ENCODE measurements at regions not wholly inside any gene's neighbourhood (a gene's known extent, or its start where the extent isn't known, plus 50 kb on each side); places are given as distances from the start of the nearest gene placed in this dataset.

- DNase-seq, result no peak
Measured at GRCh38 chr6:14676064-14676463, 558.5 kb downstream of the CD83 start.

DNA sequence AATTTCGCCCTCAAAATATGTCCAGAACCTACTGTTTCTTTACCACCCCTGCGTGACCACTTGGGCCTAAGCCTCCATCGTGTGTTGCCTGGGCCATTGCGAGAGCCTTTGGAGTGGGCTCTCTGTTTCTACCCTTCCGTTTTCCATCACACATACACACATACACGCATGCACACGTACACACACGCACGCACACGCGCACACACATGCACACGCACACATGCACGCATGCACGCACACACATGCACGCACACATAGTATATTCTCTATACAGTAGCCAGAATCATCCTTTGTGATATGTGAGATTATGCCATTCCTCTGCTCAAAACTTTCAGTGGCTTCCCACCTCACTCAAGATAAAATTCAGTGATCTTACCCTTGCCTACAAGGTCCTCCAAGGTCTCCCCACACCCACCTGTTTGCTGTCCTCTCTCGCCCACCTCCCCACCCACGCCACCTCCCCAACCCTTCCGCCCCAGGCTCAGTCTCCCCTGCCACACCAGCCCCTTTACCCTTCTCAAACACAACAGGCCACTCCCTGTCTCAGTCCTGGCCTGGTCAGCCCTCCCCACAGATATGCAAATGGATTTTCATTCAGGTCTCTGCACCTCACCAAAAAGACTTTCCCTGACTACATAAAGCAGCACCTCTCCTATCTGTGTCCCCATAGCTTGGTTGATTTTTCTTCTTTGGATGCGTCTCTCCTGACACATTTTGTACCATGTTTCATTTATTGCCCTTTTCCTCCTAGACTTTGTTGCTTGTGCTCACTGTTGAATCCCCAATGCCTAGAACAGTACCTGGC is 559.6 kb downstream of the CD83 start:
- DNase-seq, result no peak

DNA sequence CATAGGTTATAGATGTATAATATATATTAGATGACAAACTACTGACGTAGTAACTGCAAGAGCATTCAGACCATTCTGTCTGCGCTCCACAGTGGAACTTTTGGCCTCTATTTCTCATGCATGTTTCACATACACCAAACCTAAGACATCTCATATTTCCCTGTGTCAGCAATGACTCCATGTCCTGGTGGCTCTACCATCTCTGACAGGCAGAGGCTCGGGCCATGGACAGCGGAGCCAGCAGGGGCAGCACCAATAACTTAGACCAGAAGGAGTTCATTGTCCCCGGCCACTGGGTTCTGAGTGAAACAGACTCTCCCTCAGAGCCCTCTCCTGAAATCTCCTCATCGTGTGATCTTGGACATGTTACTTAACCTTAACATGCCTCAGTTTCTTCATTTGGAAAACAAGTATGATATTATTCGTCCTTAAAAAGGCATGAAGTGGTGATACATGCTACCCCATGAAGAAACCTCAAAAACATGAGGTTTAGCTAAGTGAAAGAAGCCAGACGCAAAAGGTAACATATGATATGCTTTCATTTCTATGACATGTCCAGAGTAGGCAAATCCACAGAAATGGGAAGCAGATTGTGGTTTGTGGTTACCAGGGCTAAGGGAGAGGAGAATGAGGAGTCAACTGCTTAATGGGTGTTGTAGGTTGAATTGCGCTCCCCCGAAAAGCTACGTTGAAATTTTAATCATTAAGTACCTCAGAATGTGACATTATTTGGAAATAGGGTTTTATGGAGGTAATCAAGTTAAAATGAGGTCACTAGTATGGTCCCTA is 564.0 kb upstream of the JARID2 start:
- DNase-seq, result no peak

GRCh38 chr6:14682812-14683211 is 563.1 kb upstream of the JARID2 start:
- no peak for DNase-seq

- no peak for DNase-seq
Measured at GRCh38 chr6:14689639-14690038, 556.2 kb upstream of the JARID2 start.

DNA sequence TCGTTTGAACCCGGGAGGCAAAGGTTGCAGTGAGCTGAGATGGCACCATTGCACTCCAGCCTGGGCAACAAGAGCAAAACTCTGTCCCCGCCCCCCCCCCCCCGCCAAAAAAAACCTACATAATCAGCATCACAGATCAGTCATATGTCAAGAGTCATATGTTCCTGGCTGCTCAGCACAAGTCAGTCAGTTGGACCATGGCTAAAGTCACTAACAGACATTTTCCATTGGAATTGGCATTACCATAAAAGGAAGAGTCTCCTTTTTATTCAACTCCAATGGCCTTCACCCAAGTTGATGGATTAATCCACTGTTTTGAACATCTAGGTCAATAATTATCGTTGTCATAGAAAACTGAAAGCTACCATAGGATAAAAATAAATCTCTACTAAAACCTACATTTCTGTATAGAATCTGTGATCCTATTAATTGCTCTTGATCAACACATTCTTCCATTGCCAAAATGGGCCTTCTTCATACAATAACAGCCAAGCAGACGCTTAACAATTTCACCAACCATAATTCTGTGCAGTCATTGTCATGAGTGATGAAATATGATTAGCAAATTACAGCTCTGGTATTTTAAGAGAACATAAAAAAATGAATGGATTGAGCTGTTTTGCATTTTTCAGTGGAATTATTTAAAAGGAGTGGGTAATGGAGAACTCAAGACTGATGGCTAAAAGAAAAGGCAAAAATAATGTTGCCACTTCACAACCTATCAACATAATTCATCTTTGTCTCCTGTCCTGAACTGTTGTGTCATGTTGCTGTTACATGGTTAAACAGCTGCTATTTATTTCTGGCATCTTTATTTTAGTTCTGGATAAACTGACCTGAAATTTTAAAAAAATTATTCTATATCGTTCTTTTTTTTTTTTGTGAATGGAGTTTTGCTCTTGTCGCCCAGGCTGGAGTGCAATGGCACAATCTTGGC is 555.5 kb upstream of the JARID2 start:
- no peak for DNase-seq

DNA sequence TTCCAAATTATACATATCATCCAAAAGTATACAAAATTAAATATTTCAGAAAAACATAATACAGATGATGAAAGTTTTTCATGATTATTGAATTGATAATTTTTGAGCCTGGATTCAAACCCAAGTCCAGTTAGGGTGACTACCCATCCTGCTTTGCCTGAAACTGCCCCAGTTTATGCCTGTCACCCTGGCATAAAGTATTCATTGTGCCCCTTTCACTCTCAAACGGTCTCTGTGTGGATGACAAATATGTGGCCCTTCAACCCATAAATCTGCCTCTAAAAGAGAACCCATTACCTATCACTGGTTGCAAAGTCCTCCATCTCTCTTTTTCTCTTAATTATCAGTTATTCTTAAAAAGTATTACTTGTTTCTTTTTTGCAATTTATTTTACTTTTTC is 553.7 kb upstream of the JARID2 start:
- no peak for DNase-seq

GRCh38 chr6:14693301-14694192 is 552.3 kb upstream of the JARID2 start:
- DNase-seq, result no peak

GRCh38 chr6:14694308-14694707 is 551.6 kb upstream of the JARID2 start:
- no peak for DNase-seq

GRCh38 chr6:14695579-14695978 is 550.3 kb upstream of the JARID2 start:
- no peak for DNase-seq

- DNase-seq, result no peak
Measured at GRCh38 chr6:14696367-14696766, 549.5 kb upstream of the JARID2 start.

DNA sequence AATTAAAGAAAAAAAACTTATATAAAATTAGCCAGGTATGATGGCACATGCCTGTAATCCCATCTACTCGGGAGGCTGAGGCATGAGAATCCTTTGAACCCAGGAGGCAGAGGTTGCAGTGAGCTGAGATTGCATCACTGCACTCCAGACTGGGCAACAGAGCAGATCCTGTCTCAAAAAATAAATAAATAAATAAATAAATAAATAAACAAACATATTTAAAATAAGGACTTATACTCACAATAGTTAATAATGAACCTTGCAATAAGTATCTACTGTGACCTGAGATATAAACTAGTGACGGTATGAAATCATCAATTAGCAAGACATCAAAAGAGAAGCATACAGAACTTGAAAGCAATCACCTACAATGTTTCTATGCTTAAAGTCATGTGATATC is 548.4 kb upstream of the JARID2 start:
- DNase-seq, result no peak

GRCh38 chr6:14699803-14700601 is 545.9 kb upstream of the JARID2 start:
- no peak for DNase-seq

DNA sequence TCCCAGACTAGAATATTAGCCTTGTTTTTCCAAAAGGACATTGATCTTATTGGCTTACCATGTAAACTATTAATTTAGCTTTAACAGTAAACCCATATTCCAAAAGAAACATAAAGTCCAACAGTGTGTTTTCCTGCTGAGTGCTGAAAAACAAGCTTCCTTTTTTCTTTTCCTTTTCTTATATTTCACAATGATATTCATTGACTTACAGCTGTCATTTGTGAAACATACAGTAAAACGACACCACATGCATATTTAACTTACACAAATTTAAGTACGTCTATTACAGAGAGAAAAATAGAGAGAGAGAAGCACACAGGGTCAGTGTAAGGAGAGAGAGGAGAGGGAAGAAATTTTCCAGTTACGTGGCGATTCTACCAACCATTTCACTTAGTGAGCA is 543.9 kb upstream of the JARID2 start:
- no peak for DNase-seq

DNA sequence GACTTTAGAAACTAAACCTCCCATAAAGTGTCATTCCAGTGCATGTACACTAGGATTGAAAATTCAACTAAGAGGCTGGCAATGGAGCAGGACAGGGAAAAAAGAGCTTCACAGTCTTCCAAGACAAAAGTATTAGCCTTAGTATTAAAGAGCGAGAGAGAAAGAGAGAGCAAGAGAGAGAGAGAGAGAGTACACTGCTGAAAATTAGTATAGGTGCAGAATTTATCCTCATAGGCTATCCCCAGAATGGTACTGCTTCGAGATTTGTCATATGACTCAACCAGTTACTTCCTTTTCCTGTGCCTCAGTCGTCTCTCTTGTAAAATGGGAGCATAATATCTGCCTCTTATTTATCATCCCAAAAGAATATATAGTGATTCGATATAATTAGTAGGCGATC is 543.2 kb upstream of the JARID2 start:
- no peak for DNase-seq

GRCh38 chr6:14703586-14703985 is 542.3 kb upstream of the JARID2 start:
- no peak for DNase-seq

DNA sequence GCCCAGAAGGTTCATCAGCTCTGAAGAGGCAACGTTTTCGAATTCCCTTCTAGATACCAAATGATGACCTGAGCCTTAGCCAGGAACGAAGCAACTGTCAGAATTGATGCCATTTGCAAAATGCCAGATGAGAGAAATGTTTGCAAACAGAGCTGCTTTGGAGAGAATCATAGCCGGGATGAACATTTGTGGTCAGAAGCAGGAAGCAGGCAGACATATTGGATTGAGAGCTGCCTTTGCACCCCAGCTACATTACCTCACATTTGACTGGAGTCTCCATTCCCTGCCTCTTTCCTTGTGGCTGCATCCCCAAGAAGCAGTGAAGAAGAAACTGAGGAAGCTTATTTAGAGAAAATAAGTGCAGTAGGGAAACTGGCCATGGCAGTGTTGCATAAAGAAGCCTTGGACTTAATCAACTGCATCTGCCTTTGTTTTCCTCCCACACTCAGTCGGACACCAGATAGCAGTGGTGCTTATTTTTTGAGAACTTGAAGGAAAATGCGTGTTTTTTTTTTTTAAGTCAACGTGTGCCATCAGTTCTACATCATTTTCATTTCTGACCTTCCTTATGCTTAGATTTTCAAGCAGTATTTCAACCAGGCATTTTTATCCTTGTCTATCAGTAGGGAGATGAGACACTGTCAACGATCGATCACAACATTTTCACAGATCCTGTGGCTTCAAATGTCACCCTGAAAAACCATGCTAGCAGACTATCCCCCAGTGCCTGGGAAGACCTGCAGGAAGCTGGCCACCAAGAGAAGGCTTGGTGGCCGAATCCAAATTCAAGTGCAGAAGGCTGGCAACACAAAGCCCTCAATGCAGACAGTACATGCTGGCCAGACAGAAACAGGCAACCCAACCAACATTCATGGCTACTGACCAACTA is 541.2 kb upstream of the JARID2 start:
- DNase-seq, result no peak

DNA sequence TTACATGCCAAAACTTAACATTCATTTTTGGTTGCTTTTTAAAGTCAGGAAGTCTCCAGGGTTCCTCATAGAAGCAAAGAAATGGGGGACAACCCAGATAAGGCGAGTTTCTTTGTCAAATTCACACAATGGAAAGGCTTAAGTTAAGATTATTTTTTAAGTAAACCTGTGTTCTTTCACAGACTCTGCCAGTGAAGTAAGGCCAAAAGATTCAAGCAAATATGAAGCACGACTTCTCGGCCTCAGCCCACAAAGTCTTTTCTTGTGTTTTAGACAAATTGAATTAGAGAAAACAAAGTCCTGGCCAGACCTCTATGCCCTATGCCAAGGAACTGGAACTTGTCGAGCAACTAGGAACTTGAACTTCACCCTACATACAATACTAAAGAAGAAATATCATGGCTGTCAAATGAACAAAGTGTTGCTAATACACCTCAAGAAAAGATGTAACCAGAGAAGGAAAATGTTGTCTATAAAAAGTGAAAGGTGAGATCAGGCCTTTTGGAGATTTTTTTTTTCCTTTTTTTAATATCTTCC is 540.0 kb upstream of the JARID2 start:
- no peak for DNase-seq

DNA sequence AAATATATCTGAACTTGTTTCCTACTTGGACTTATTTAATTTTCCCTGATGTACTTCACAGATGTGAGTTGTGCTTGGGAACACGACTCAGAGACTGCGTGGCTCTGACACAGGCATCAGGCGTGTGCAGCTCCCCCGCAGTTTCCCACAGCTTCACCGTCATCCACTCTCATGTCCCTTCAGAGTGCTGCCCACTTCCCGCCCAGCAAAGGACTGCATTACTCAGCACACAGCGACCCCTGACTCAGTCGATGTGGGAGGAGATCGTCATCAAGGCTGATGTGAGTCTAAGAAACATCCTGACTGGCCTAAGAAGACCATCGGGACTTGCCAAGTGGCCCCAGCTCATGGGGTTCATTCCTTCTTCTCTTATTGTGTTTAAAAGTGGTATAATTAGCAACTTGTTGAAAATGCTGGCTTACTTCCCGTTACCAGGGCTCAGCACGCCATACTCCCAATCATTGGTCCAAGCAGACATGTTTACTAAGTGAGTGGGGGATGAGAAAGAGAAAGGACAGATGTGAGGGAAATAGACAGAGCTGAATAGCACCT is 539.4 kb upstream of the JARID2 start:
- peak; percentile 74 for DNase-seq

Data from hindlimb muscle (tissue), 1 donor.